ENCODE measurements at regions not wholly inside any gene's neighbourhood (a gene's known extent, or its start where the extent isn't known, plus 50 kb on each side); places are given as distances from the start of the nearest gene placed in this dataset.

DNA sequence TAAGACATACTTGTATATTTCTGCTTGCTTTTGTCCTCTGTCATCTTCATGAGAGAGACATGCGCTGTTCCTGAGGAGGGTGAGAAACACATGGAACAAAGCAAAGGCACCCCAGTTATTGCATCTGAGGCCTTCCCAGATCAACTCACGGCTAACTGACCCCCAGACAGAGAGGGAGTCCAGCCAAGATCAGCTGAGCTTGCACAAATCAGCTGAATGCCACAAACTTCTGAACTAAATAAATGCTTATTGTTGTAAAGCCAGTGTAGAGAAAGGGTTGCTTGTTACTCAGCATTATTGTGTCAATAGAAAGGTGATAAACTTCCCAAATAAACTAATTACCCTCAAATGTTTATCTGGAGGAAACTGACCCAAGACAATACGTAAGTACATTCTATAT, 163.8 kb downstream of the BTC start:
- peaks cover 3% of the 10 kb centered on the region for H3K27me3 Mint-ChIP-seq
- H3K4me1 Mint-ChIP-seq: peaks cover 5% of the 10 kb centered on the region
- no peak overlapping the region for H3K27ac Mint-ChIP-seq
- CTCF ChIA-PET: no interaction called here
- no peaks in the 10 kb centered on the region for H3K36me3 Mint-ChIP-seq
- ATAC-seq (no peak), DNase-seq (no peak)
- no peak overlapping the region for H3K4me3 Mint-ChIP-seq
- H3K9me3 Mint-ChIP-seq (ENCODE audit: low read depth): no peaks in the 10 kb centered on the region

DNA sequence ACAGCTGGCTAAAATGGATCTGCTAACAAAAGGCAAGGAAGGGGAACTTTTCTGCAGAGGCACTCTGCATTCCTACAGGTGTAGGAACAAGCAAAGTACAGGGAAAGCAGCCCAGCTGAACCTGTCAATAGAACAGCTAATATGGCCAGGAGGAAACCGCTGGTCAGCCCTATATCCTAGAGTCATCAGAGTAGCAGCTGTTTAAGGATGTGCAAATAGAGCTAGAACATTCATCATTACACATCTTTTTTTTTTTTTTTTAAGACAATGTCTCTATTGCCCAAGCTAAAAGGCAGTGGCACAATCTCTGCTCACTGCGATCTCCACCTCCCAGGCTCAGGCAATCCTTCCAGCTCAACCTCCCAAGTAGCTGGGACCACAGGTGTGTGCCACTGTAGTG, 163.0 kb downstream of the BTC start:
- H3K36me3 Mint-ChIP-seq: no peaks in the 10 kb centered on the region
- peaks cover 5% of the 10 kb centered on the region for H3K4me1 Mint-ChIP-seq
- no peak overlapping the region for H3K4me3 Mint-ChIP-seq
- no peak for DNase-seq
- H3K9me3 Mint-ChIP-seq (ENCODE audit: low read depth): no peaks in the 10 kb centered on the region
- peaks cover 3% of the 10 kb centered on the region for H3K27me3 Mint-ChIP-seq
- no peak for ATAC-seq
- CTCF ChIA-PET: no interaction called here
- no peak overlapping the region for H3K27ac Mint-ChIP-seq

DNA sequence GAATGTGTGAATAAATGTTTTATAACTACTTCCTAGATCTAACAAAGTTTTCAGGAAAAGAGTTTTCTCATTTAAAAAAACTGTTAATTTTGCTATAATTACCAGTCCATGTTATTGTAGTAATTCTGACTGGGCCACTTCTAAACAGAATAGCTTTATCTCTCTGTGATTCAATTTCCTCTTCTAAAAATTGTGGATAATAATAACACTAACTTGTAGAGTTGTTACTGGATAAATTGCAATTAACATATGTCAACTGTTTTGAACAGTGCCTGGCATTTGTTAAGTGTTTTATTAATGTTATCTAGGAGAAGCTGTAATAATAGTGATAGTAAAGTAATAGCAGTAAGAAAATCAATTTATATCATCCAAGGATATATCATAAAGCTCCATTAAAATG, 162.3 kb downstream of the BTC start:
- no peaks in the 10 kb centered on the region for H3K9me3 Mint-ChIP-seq (ENCODE audit: low read depth)
- H3K4me1 Mint-ChIP-seq: peaks cover 5% of the 10 kb centered on the region
- ATAC-seq (no peak), DNase-seq (no peak)
- CTCF ChIA-PET: no interaction called here
- H3K4me3 Mint-ChIP-seq: no peak overlapping the region
- H3K27ac Mint-ChIP-seq: no peak overlapping the region
- H3K27me3 Mint-ChIP-seq: peaks cover 3% of the 10 kb centered on the region
- H3K36me3 Mint-ChIP-seq: no peaks in the 10 kb centered on the region

DNA sequence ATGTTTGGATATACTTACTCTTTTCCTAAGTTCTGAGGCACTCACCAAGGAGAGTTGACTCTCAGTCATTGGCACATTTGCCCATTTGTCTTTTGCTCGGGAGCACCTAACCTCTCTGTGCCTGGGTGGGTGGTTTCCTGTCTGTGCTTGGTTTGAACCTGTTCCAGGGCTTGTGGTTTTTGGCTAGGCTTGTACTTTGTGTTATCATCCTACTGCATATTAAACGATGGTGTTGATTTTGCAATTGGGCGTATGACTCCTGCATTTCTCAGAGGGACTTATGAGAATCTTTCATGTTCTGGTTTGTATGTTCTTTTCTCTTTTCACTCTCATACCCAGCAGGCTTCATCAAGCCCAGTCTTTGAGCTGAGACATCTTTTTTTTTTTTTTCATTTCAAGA, 161.7 kb downstream of the BTC start:
- H3K4me1 Mint-ChIP-seq: peaks cover 5% of the 10 kb centered on the region
- no peaks in the 10 kb centered on the region for H3K36me3 Mint-ChIP-seq
- H3K27me3 Mint-ChIP-seq: peaks cover 3% of the 10 kb centered on the region
- no peaks in the 10 kb centered on the region for H3K9me3 Mint-ChIP-seq (ENCODE audit: low read depth)
- DNase-seq (no peak), ATAC-seq (no peak)
- CTCF ChIA-PET: no interaction called here
- H3K27ac Mint-ChIP-seq: no peak overlapping the region
- no peak overlapping the region for H3K4me3 Mint-ChIP-seq

DNA sequence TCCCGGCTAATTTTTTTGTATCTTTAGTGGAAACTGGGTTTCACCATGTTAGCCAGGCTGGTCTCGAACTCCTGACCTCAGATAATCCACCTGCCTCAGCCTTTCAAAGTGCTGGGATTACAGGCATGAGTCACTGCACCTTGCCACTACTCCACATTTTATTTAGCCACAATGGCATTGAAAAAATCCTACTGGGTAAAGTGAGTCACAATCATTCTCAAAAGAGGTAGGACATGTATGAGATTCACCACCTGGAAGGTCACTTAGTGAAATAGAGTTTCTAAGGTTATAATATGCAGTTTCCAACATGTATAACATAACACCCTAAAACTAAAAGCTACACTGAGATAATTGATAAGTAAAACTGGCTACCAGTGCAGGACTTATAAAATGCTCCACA, 159.2 kb downstream of the BTC start:
- Mint-ChIP-seq H3K27ac (no peak overlapping the region), H3K9me3 (ENCODE audit: low read depth) (no peaks in the 10 kb centered on the region), H3K4me1 (peaks cover 5% of the 10 kb centered on the region), H3K4me3 (no peak overlapping the region), H3K36me3 (no peaks in the 10 kb centered on the region), H3K27me3 (peaks cover 3% of the 10 kb centered on the region)
- DNase-seq (no peak), ATAC-seq (no peak)
- CTCF ChIA-PET: no interaction called here

DNA sequence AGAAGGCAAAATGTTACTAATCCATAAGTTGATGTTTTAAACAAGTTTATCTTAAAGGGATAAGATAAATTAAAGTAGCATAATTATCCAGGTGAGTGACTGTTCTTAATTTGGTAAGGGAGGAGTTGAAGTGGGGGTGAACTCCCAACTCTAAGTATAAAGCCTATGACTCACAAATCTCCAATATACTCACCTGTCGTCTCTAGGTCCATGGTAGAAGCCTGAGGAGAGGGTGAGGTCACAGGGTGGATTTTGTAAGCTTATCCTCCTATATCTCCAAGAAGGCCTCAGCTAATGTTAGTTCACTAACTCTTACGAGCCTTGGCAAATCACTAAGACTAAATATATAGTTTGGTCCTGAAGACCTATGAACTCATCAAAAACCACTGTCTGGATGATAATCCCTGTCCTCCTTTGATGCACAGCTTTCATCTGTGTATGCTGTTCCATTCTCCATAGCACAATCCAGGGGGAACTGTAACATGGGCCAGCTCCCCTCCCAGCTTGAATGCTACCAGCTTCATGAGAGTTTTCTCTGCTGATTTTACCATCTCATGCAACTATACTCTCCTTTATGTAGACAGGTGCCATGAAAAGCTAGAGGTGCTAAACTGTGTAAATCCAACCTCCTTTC, 158.7 kb downstream of the BTC start:
- no peak for ATAC-seq
- CTCF ChIA-PET: no interaction called here
- no peak overlapping the region for H3K27ac Mint-ChIP-seq

DNA sequence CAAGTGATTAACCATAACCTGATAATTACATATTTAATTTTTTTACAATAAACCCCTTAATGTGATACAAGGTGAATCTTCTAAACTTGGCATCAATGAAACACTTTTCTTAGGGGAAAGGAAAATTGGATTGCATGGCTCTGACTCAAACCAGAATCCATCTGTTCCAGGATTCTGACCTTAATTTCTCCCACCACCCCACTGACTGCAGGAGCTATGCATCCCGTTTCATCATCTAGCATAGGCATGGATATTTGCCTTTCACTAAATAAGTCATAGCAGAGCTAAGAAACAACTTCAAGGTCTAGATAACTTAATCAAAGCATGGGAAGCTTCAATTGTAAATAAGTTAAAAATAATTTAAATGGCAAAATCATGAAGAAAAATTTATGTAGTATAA, 156.3 kb downstream of the BTC start:
- ATAC-seq: no peak
- CTCF ChIA-PET: no interaction called here

More for the DNA sequence above, 158.7 kb downstream of the BTC start:
- DNase-seq: no peak
- H3K4me1 Mint-ChIP-seq: peaks cover 5% of the 10 kb centered on the region
- no peaks in the 10 kb centered on the region for H3K36me3 Mint-ChIP-seq
- H3K27me3 Mint-ChIP-seq: peaks cover 3% of the 10 kb centered on the region
- H3K4me3 Mint-ChIP-seq: no peak overlapping the region
- H3K9me3 Mint-ChIP-seq (ENCODE audit: low read depth): no peaks in the 10 kb centered on the region

DNA sequence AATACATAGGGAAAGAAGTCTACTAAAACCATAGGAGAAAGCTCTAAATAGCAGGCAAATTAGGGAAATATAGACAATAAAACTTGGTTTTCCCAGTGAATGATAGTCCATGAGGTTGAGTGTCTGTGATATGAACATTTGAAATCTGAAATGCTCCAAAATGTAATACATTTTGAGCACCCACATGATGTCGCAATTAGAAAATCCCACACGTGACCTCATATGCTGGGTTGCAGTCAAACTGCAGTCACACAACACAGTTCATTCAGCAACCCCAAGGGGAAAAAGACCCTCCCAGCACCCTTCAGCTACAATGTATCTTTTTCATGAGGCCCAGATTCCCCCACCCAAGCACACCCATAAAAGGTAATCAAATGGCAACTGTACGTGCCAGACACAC, 155.6 kb downstream of the BTC start:
- DNase-seq (no peak), ATAC-seq (no peak)
- Mint-ChIP-seq H3K27me3 (no peaks in the 10 kb centered on the region), H3K4me1 (no peaks in the 10 kb centered on the region), H3K4me3 (no peak overlapping the region), H3K36me3 (no peaks in the 10 kb centered on the region), H3K27ac (no peak overlapping the region), H3K9me3 (ENCODE audit: low read depth) (no peaks in the 10 kb centered on the region)
- CTCF ChIA-PET: no interaction called here

More for the DNA sequence above, 156.3 kb downstream of the BTC start:
- H3K27ac Mint-ChIP-seq: no peak overlapping the region
- no peaks in the 10 kb centered on the region for H3K36me3 Mint-ChIP-seq
- peaks cover 3% of the 10 kb centered on the region for H3K27me3 Mint-ChIP-seq
- H3K4me1 Mint-ChIP-seq: peaks cover 1% of the 10 kb centered on the region
- no peak overlapping the region for H3K4me3 Mint-ChIP-seq
- DNase-seq: no peak
- H3K9me3 Mint-ChIP-seq (ENCODE audit: low read depth): no peaks in the 10 kb centered on the region

DNA sequence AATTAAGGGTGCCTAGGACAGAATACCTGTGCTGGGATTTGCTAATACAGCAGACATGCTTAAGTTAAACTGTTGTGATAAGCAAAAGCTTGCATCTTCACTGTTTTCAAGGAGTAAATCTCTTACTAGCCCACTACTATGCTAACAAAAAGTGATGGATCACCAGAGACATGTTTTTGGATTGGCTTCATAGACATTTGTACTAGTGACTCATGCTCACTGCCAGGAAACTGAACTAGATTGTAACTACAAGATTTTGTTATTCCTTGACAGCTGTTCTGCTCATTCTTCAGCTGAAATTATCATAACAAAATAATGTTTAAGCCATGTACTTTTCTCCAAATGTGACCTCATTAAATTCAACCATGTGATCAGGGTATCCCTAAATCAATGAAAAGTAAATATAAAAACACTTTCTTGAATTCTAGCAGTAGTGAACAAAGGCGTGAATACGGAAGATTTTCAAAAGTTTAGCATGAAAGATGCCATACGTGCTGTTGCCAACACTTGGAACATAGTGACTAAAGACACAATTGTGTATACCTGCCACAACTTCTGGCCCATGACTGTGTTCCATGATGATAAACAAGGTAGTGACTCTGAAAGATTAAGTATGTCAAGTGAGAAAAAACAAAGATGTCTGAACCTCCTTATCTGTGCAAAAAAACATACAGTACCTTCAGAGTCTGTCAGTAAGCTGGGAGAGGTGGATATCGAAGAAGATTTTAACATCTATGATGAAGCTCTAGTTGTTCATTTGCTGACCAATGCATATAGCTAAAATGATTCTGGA, 154.0 kb downstream of the BTC start:
- H3K27me3 Mint-ChIP-seq: no peaks in the 10 kb centered on the region

DNA sequence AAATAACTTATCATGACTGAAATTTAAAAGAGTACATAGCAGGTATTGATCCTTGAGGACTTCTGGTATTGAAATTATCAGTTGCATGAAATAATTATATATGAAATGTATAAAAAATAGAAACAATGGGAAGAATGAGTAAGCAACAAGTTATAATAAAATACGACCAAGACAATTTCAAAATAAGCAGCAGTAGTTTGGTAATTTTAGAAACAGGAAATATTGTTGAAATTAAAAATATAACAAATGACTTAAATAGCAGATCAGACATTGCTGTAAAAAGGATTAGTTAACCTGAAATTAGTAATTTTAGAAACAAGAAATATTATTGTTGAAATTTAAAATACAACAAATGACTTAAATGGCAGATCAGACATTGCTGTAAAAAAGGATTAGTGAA, 152.3 kb downstream of the BTC start:
- H3K36me3 Mint-ChIP-seq: no peaks in the 10 kb centered on the region
- H3K4me1 Mint-ChIP-seq: no peaks in the 10 kb centered on the region
- no peak overlapping the region for H3K27ac Mint-ChIP-seq
- no peaks in the 10 kb centered on the region for H3K27me3 Mint-ChIP-seq
- H3K4me3 Mint-ChIP-seq: no peak overlapping the region
- ATAC-seq (no peak), DNase-seq (no peak)
- CTCF ChIA-PET: no interaction called here
- H3K9me3 Mint-ChIP-seq (ENCODE audit: low read depth): no peaks in the 10 kb centered on the region

More for the DNA sequence above, 154.0 kb downstream of the BTC start:
- CTCF ChIA-PET: no interaction called here
- no peak for ATAC-seq
- Mint-ChIP-seq H3K4me3 (no peak overlapping the region), H3K36me3 (no peaks in the 10 kb centered on the region), H3K9me3 (ENCODE audit: low read depth) (no peaks in the 10 kb centered on the region), H3K27ac (no peak overlapping the region), H3K4me1 (no peaks in the 10 kb centered on the region)
- DNase-seq: no peak

DNA sequence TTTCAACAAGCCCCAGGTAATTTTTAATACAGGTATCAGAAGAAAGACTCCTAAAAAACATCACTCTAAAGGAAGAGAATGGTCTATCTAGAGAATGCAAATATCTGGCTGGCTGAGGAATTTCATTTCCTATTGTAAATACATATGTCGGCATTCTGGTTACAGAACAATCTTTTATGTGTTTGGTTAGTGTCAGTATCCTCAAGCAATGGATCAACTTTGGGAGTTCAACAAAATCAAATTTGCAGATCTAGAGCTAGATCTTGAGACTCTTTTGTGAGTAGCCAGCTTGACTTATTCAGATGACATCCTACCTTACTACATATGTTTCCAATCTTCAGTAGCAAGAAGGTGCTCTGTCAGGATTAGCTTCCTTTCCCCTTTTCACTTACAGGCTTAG, 145.1 kb downstream of the BTC start:
- H3K27me3 Mint-ChIP-seq: peaks cover 4% of the 10 kb centered on the region
- ATAC-seq (no peak), DNase-seq (no peak)
- no peaks in the 10 kb centered on the region for H3K4me1 Mint-ChIP-seq
- H3K4me3 Mint-ChIP-seq: no peak overlapping the region
- no peaks in the 10 kb centered on the region for H3K36me3 Mint-ChIP-seq
- H3K27ac Mint-ChIP-seq: no peak overlapping the region
- CTCF ChIA-PET: no interaction called here
- no peaks in the 10 kb centered on the region for H3K9me3 Mint-ChIP-seq (ENCODE audit: low read depth)

DNA sequence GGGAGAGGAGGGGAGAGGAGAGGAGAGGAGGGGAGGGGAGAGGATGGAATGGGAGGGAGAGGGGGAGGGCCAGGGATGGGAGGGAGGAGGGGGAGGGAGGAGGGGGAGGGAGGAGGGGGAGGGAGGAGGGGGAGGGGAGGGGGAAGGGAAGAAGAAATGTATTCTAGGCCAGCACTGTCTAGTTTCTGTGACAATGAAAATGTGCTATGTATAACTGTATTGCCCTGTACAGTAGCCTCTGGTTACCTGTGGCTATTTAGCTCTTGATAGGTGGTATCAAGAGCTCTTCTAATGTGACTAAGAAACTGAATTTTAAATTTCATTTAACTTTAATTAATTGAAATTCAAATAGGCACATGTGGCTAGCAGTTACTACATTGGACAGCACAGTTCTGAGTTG, 143.1 kb downstream of the BTC start:
- CTCF ChIA-PET: no interaction called here
- Mint-ChIP-seq H3K27me3 (peaks cover 4% of the 10 kb centered on the region), H3K36me3 (no peaks in the 10 kb centered on the region)

DNA sequence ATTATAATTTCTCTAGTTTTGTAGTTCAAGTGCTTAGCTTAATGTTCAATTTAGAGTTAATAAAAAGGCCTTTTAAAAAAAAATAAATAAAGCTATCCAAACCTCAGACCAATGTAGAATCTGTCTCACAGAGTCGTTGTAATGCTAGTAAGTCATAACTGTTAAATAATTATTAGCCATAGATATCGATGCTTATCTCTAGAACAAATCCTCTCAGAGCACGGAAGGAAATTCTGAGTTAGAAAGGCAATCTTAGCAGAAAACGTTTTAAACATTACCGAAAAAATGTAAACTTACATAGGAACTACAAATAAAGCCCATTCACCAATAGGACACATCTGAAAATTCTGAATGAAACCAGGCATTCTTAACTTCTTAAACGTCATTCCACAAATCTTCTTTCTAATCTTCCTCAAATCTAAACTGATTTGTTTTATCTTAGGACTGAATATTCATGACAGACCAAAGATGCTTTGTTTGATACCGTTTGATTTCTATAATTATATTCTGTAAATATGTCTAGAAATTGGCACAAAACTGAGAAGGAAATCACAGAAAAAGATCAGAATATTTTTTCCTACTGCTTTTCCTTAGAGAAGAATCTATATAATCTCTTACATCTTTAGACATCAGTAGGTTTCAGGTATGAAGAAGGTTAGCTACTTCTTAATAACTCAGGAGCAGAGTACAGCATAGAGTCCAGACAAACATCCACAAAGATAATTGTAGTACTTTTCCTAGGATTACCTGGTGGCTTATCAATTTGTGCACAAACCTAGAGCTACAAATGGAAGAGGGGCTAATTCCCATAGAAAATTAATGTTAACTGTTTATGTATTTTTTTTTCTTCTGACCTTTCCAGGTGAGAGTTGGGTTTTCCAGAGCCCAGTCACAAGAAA, 140.7 kb downstream of the BTC start:
- CTCF ChIA-PET: no interaction called here
- Mint-ChIP-seq H3K9me3 (ENCODE audit: low read depth) (no peaks in the 10 kb centered on the region), H3K4me3 (no peak overlapping the region)

More for the DNA sequence above, 143.1 kb downstream of the BTC start:
- ATAC-seq (no peak), DNase-seq (no peak)
- H3K27ac Mint-ChIP-seq: no peak overlapping the region
- H3K4me1 Mint-ChIP-seq: no peaks in the 10 kb centered on the region
- no peak overlapping the region for H3K4me3 Mint-ChIP-seq
- H3K9me3 Mint-ChIP-seq (ENCODE audit: low read depth): no peaks in the 10 kb centered on the region

DNA sequence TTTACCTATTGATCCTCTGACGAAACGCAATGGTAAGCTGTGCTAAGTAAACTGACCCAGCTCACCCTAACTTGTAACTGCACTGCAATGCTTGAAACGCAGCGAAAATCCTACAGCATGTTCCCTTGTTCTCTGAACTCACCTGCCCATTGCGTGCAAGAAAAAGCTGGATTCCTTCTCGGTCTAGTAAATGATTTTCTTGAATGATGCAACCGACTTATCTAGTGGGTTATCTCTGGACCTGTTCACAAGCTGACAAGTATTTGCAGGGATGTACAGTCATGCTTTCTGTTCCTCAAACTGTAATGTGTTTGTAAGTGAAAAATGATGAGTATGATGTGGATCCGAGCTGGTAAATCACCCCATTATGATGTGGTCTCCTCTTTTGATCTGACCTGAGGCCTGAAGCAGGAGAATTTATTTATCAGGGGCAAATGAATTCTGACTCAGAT, 140.1 kb downstream of the BTC start:
- CTCF ChIA-PET: no interaction called here
- Mint-ChIP-seq H3K4me1 (no peaks in the 10 kb centered on the region), H3K27me3 (peaks cover 2% of the 10 kb centered on the region), H3K36me3 (no peaks in the 10 kb centered on the region), H3K27ac (no peak overlapping the region), H3K9me3 (ENCODE audit: low read depth) (no peaks in the 10 kb centered on the region), H3K4me3 (no peak overlapping the region)
- no peak for DNase-seq
- ATAC-seq: no peak

More for the DNA sequence above, 140.7 kb downstream of the BTC start:
- no peak overlapping the region for H3K27ac Mint-ChIP-seq
- no peak for ATAC-seq
- no peak for DNase-seq
- H3K36me3 Mint-ChIP-seq: no peaks in the 10 kb centered on the region
- no peaks in the 10 kb centered on the region for H3K4me1 Mint-ChIP-seq
- H3K27me3 Mint-ChIP-seq: peaks cover 4% of the 10 kb centered on the region

All from activated CD8-positive, alpha-beta memory T cell treated with anti-CD3 and anti-CD28 coated beads, Interleukin-2, amount 10 ng/mL, durations not matched to agents 7 days and 5 days (primary cell).